ENCODE measurements at regions not wholly inside any gene's neighbourhood (a gene's known extent, or its start where the extent isn't known, plus 50 kb on each side); places are given as distances from the start of the nearest gene placed in this dataset.
A peak's percentile ranks its signal among the peaks of the same experiment; 100 is the strongest.
"Not testable (repeated sequence)": the region's sequence is repeated elsewhere in the genome, so short reads cannot be mapped to it uniquely, and the experiment has no call there.

GRCh38 chr10:76665029-76665428, 972.6 kb downstream of the KCNMA1 start:
- no peak for DNase-seq (ENCODE audit: low spot score)

DNA sequence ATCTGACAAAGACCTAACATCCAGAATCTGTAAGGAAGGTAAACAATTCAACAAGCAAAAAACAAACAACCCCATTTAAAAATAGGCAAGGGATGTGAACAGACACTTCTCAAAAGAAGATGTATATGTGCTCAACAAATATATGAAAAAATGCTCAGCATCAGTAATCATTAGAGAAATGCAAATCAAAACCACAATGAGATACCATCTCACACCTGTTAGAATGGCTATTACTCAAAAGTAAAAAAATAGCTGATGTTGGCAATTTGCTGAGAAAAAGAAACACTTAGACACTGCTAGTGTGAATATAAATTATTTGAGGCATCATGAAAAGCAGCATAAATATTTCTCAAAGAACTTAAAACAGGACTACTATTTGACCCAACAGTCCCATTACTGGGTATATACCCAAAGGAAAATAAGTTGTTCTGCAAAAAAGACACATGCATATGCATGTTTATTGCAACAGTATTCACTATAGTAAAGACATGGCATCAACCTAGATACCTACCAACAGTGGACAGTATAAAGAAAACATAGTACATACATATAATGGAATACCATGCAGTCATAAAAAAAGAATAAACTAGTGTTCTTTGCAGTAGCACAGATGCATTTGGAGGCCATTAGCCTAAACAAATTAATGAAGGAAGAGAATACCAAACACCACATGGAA, 980.1 kb downstream of the KCNMA1 start:
- no peak for DNase-seq (ENCODE audit: low spot score)

GRCh38 chr10:76651154-76651553, 986.5 kb downstream of the KCNMA1 start:
- no peak for DNase-seq (ENCODE audit: low spot score)

DNA sequence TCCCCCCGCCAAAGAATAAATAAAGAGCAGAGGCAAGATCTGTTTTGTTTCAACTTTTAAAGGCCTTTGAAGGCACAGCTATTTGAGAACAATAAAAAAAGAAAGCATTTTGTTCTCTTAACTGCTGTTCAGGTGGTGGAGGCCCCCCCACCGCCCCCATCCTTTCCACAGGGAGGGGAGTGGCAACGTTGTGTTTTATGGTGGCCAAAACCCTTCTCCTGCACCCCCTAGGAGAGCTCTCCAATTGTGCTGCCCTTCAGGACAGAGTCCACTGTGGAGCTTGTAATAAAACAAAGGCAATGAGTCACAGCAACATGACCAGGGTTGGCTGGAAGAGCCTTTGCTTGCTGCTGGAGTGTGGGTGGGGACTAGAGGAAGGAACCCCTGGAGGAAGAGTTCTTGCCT, 987.9 kb downstream of the KCNMA1 start:
- DNase-seq (ENCODE audit: low spot score): no peak

GRCh38 chr10:76649254-76649653, 988.4 kb downstream of the KCNMA1 start:
- DNase-seq (ENCODE audit: low spot score): no peak

DNA sequence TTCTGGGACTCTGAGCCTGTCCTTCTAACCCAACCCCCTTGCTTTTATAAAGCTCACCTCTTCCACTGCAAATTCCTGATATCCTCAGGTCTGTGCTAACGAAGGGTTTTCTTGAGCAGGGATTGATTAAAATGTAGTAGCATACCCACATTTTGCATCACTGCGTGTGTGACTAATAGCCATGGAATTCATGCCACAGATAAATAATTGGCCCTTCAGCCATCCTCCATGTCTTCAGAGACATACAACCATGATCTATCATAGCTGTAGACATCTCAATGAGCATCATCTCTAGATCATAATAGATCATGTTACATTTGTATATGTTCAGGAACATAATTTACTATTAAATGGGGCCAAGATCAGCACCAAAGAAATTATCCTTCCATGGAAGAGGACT, 990.3 kb downstream of the KCNMA1 start:
- no peak for DNase-seq (ENCODE audit: low spot score)

DNA sequence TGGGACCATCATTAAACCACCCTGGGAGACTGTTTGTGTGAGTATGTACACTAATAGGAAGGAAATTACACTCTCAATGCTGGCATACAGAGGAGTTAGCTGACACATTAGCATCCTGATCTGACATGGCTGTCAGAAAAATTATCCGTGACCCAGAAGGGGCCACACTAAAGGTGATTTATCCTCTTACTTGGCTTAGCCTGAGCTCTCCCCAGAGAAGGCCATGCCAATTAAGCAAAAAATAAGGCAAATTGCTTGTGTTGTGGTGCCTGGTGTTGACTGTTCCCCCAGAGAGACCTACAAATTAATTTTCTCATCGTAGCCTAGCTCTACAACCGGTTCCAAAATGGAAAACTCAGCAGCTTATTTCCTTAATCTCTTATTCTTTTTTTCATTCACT, 992.3 kb downstream of the KCNMA1 start:
- DNase-seq (ENCODE audit: low spot score): no peak

GRCh38 chr10:76644476-76644875, 993.1 kb downstream of the KCNMA1 start:
- no peak for DNase-seq (ENCODE audit: low spot score)

DNA sequence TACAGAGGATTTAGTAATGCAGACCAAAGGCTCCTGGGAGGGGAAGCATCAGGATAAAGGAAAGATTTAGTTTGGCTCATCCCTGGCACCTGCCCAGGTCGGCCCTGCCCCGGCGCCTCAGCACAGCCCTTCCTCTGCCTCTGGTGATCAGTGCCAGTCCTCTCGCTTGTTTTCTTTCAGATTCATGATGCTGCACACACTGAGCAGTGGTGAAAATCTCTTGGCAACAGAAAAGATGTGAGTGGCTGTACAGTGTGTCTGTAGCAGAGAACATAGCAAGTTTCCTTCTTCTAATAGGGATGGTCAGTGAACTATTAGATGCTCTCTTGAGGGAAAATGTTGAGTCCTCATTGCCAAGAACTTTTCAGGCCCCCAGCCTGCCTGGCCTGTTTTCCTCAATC, 994.1 kb downstream of the KCNMA1 start:
- no peak for DNase-seq (ENCODE audit: low spot score)

- DNase-seq (ENCODE audit: low spot score): no peak
These were observed 995.2 kb downstream of the KCNMA1 start for GRCh38 chr10:76642358-76642757.

- DNase-seq (ENCODE audit: low spot score): no peak
These were observed 996.4 kb downstream of the KCNMA1 start for GRCh38 chr10:76641215-76641614.

- DNase-seq (ENCODE audit: low spot score): no peak
These were observed 996.8 kb downstream of the KCNMA1 start for GRCh38 chr10:76640806-76641205.

DNA sequence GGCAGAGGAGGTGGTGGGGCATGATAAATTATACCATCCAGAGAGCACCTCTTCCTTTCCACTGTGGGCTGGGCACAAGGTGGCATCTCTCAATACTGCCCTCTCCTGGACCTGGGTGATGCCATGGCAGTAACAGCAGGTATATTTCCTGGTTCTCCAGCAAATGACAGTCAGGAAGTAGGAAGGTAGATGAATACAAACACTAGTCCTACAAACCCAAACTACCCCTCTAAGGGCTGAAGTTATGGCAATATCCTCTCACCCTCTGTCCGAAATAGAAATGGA, 1004.9 kb downstream of the KCNMA1 start:
- peak; percentile 58 for DNase-seq (ENCODE audit: low spot score)

GRCh38 chr10:76631884-76632766, 1005.5 kb downstream of the KCNMA1 start:
- peak; percentile 38 for DNase-seq (ENCODE audit: low spot score)

GRCh38 chr10:76631036-76631670, 1006.5 kb downstream of the KCNMA1 start:
- no peak for DNase-seq (ENCODE audit: low spot score)

- DNase-seq (ENCODE audit: low spot score): no peak
These were observed 1008.8 kb downstream of the KCNMA1 start for GRCh38 chr10:76628801-76629200.

- DNase-seq (ENCODE audit: low spot score): no peak
These were observed 1011.2 kb downstream of the KCNMA1 start for GRCh38 chr10:76626386-76626785.

GRCh38 chr10:76624470-76624869, 1013.1 kb downstream of the KCNMA1 start:
- DNase-seq (ENCODE audit: low spot score): no peak

GRCh38 chr10:76621886-76622620, 1015.6 kb downstream of the KCNMA1 start:
- no peak for DNase-seq (ENCODE audit: low spot score)

GRCh38 chr10:76618641-76619040, 1019.0 kb downstream of the KCNMA1 start:
- no peak for DNase-seq (ENCODE audit: low spot score)

DNA sequence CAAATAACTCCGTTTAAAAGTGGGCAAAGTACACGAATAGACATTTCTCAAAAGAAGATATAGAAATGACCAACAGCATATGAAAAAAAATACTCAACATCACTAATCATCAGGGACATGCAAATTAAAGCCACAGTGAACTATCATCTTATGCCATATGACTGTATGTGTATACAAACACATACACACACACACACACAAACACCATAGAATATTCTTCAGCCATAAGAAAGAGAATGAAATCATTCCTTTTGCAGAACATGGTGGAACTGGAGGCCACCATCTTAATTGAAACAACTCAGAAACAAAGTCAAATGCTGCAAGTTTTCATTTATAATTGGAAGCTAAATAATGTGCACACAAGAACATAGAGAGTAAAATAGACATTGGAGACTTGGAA, 1019.4 kb downstream of the KCNMA1 start:
- no peak for DNase-seq (ENCODE audit: low spot score)

- DNase-seq (ENCODE audit: low spot score): not testable (repeated sequence)
These were observed 1020.9 kb downstream of the KCNMA1 start for GRCh38 chr10:76616666-76617065.

DNA sequence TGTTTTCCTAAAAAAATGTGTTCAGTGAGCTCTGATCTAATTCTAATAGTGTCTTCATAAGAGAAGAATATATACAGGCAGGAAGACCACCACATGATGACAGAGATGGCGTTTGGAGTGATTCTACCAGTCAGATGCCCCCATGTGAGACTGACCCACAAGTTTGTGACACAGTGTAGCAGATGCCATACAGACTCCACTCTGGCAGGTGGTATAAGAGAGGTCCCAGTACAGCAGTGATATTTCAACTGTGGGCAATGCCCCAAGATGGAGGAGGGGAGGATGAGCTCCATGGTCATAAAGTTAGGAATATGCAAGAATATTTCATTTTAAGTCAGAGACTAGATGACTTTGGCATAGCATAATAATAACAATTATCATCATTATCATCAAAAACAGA, 1022.6 kb downstream of the KCNMA1 start:
- no peak for DNase-seq (ENCODE audit: low spot score)
